ENCODE measurements at regions not wholly inside any gene's neighbourhood (a gene's known extent, or its start where the extent isn't known, plus 50 kb on each side); places are given as distances from the start of the nearest gene placed in this dataset.
"Not testable (repeated sequence)": the region's sequence is repeated elsewhere in the genome, so short reads cannot be mapped to it uniquely, and the experiment has no call there.

GRCh38 chr5:116876240-116876840, 301.7 kb upstream of the SEMA6A start:
- FAIRE-seq = no peak
- Histone ChIP-seq H3K4me2 (no peak overlapping the region), H3K9me3 (no peaks in the 10 kb centered on the region), H3K4me3 (no peak overlapping the region), H3K27ac (no peak overlapping the region), H3K4me1 (no peaks in the 10 kb centered on the region)
- CTCF ChIA-PET = interaction anchor here (1.1 kb wide), 1 partner anchor 808 kb away, joined by 4 read pairs; no protein-coding TSS in a partner anchor
- POLR2A ChIA-PET = no interaction called here
- DNase-seq (ENCODE audit: low read depth in 1 of 2, low spot score in 1 of 2) = no peak
- WGBS (ENCODE audit: missing lambda C conversion rate) = 6% methylated on average over 3 of the region's 3 CpGs
- no peak for TF ChIP-seq POLR2A (IDR thresholded peaks at IDR 0.05; ENCODE audit: low read length)
- TF ChIP-seq FOSB (CRISPR knock-in tag; IDR thresholded peaks at IDR 0.05) = no peak
- no peak for TF ChIP-seq PBX3 (IDR thresholded peaks at IDR 0.05)
- TF ChIP-seq, protein P1, sequence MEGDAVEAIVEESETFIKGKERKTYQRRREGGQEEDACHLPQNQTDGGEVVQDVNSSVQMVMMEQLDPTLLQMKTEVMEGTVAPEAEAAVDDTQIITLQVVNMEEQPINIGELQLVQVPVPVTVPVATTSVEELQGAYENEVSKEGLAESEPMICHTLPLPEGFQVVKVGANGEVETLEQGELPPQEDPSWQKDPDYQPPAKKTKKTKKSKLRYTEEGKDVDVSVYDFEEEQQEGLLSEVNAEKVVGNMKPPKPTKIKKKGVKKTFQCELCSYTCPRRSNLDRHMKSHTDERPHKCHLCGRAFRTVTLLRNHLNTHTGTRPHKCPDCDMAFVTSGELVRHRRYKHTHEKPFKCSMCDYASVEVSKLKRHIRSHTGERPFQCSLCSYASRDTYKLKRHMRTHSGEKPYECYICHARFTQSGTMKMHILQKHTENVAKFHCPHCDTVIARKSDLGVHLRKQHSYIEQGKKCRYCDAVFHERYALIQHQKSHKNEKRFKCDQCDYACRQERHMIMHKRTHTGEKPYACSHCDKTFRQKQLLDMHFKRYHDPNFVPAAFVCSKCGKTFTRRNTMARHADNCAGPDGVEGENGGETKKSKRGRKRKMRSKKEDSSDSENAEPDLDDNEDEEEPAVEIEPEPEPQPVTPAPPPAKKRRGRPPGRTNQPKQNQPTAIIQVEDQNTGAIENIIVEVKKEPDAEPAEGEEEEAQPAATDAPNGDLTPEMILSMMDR (IDR thresholded peaks at IDR 0.05) = no peak
- no peak for TF ChIP-seq CHD4 (IDR thresholded peaks at IDR 0.05; ENCODE audit: borderline replicate concordance)
- TF ChIP-seq BHLHE40 (IDR thresholded peaks at IDR 0.05; ENCODE audit: low read depth, low read length) = no peak
- no peak for ATAC-seq

GRCh38 chr5:116872986-116873385, 298.4 kb upstream of the SEMA6A start:
- DNase-seq (ENCODE audit: low read depth in 1 of 2, low spot score in 1 of 2) = no peak
- Histone ChIP-seq H3K4me2 (no peak overlapping the region), H3K27ac (no peak overlapping the region), H3K4me3 (no peak overlapping the region), H3K9me3 (no peaks in the 10 kb centered on the region), H3K4me1 (no peaks in the 10 kb centered on the region)
- POLR2A ChIA-PET = no interaction called here
- no peak for ATAC-seq
- peak; percentile 92 for FAIRE-seq
- no peak for TF ChIP-seq FOSL2 (IDR thresholded peaks at IDR 0.05)
- TF ChIP-seq FOSL2 (CRISPR knock-in tag; IDR thresholded peaks at IDR 0.05) = peak; percentile 40; the same call in 1 of the 2 replicates
- TF ChIP-seq BHLHE40 (IDR thresholded peaks at IDR 0.05; ENCODE audit: low read depth, low read length) = no peak
- CTCF ChIA-PET = no interaction called here
- 14% methylated on average over 1 of the region's 1 CpG for WGBS (ENCODE audit: missing lambda C conversion rate)

GRCh38 chr5:116872486-116872885, 297.9 kb upstream of the SEMA6A start:
- no peak overlapping the region for H3K27ac ChIP-seq
- ChIA-PET CTCF (no interaction called here), POLR2A (no interaction called here)
- H3K9me3 ChIP-seq = no peaks in the 10 kb centered on the region
- WGBS (ENCODE audit: missing lambda C conversion rate) = 18% methylated on average over 2 of the region's 2 CpGs
- H3K4me1 ChIP-seq = no peaks in the 10 kb centered on the region
- H3K4me3 ChIP-seq = no peak overlapping the region
- H3K4me2 ChIP-seq = no peak overlapping the region
- ATAC-seq (no peak), FAIRE-seq (no peak), DNase-seq (ENCODE audit: low read depth in 1 of 2, low spot score in 1 of 2) (no peak)
- TF ChIP-seq PHF8 (IDR thresholded peaks at IDR 0.05; ENCODE audit: borderline replicate concordance, low read depth) (no peak), RAD21 (conservative IDR thresholded peaks at IDR 0.05 in 1 of 2, IDR thresholded peaks at IDR 0.05 in 1 of 2) (no peak), POLR2AphosphoS2 (conservative IDR thresholded peaks at IDR 0.05; ENCODE audit: low read length) (no peak), CHD2 (IDR thresholded peaks at IDR 0.05; ENCODE audit: low read length, partially characterized antibody) (no peak), JUNB (IDR thresholded peaks at IDR 0.05) (no peak), BHLHE40 (IDR thresholded peaks at IDR 0.05; ENCODE audit: low read depth, low read length) (no peak), CHD4 (IDR thresholded peaks at IDR 0.05; ENCODE audit: borderline replicate concordance) (no peak), MYC (IDR thresholded peaks at IDR 0.05; ENCODE audit: borderline replicate concordance, low read length) (no peak), NR3C1 (IDR thresholded peaks at IDR 0.05) (no peak), EHMT2 (IDR thresholded peaks at IDR 0.05; ENCODE audit: low read depth) (no peak), FOSB (CRISPR knock-in tag; IDR thresholded peaks at IDR 0.05) (no peak), ELK1 (IDR thresholded peaks at IDR 0.05; ENCODE audit: low read depth, low read length) (no peak), GATA3 (IDR thresholded peaks at IDR 0.05; ENCODE audit: borderline replicate concordance) (no peak), EP300 (IDR thresholded peaks at IDR 0.05) (no peak), MAZ (IDR thresholded peaks at IDR 0.05; ENCODE audit: borderline replicate concordance, low read depth, low read length) (no peak), RARB (CRISPR knock-in tag; IDR thresholded peaks at IDR 0.05) (no peak)
- TF ChIP-seq, protein P2, sequence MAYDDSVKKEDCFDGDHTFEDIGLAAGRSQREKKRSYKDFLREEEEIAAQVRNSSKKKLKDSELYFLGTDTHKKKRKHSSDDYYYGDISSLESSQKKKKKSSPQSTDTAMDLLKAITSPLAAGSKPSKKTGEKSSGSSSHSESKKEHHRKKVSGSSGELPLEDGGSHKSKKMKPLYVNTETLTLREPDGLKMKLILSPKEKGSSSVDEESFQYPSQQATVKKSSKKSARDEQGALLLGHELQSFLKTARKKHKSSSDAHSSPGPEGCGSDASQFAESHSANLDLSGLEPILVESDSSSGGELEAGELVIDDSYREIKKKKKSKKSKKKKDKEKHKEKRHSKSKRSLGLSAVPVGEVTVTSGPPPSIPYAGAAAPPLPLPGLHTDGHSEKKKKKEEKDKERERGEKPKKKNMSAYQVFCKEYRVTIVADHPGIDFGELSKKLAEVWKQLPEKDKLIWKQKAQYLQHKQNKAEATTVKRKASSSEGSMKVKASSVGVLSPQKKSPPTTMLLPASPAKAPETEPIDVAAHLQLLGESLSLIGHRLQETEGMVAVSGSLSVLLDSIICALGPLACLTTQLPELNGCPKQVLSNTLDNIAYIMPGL (CRISPR knock-in tag; IDR thresholded peaks at IDR 0.05; ENCODE audit: borderline replicate concordance) = no peak
- TF ChIP-seq, protein P3, sequence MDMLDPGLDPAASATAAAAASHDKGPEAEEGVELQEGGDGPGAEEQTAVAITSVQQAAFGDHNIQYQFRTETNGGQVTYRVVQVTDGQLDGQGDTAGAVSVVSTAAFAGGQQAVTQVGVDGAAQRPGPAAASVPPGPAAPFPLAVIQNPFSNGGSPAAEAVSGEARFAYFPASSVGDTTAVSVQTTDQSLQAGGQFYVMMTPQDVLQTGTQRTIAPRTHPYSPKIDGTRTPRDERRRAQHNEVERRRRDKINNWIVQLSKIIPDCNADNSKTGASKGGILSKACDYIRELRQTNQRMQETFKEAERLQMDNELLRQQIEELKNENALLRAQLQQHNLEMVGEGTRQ (IDR thresholded peaks at IDR 0.05) = no peak

- H3K27ac ChIP-seq; H3K4me1 ChIP-seq; ATAC-seq; POLR2A ChIA-PET; CTCF ChIA-PET; H3K4me2 ChIP-seq; H3K4me3 ChIP-seq; DNase-seq (ENCODE audit: low read depth in 1 of 2, low spot score in 1 of 2); H3K9me3 ChIP-seq; FAIRE-seq: not testable (repeated sequence)
- 45% methylated on average over 6 of the region's 6 CpGs for WGBS (ENCODE audit: missing lambda C conversion rate)
These were observed 293.2 kb upstream of the SEMA6A start for GRCh38 chr5:116867825-116868224.
